ENCODE measurements at regions not wholly inside any gene's neighbourhood (a gene's known extent, or its start where the extent isn't known, plus 50 kb on each side); places are given as distances from the start of the nearest gene placed in this dataset.

GRCh38 chr14:43003845-43004244, 1397.2 kb downstream of the LRFN5 start:
- Mint-ChIP-seq H3K27ac (no peak overlapping the region), H3K9me3 (peaks cover 84% of the 10 kb centered on the region), H3K27me3 (ENCODE audit: insufficient read depth, low read depth, poor library complexity) (peaks cover 7% of the 10 kb centered on the region), H3K4me1 (no peaks in the 10 kb centered on the region), H3K36me3 (ENCODE audit: low read depth) (peaks cover 77% of the 10 kb centered on the region), H3K4me3 (no peak overlapping the region)
- ATAC-seq (no peak), DNase-seq (ENCODE audit: low spot score) (peak; percentile 74)
- H3K36me3 ChIP-seq (ENCODE audit: insufficient read depth), result peaks cover 30% of the 10 kb centered on the region; the same call in 1 of the 2 replicates
- no peak for TF ChIP-seq EZH2phosphoT487 (IDR thresholded peaks at IDR 0.05; ENCODE audit: unreplicated experiment)
- no peak for TF ChIP-seq REST (IDR thresholded peaks at IDR 0.05; ENCODE audit: unreplicated experiment)
- TF ChIP-seq, protein P1, sequence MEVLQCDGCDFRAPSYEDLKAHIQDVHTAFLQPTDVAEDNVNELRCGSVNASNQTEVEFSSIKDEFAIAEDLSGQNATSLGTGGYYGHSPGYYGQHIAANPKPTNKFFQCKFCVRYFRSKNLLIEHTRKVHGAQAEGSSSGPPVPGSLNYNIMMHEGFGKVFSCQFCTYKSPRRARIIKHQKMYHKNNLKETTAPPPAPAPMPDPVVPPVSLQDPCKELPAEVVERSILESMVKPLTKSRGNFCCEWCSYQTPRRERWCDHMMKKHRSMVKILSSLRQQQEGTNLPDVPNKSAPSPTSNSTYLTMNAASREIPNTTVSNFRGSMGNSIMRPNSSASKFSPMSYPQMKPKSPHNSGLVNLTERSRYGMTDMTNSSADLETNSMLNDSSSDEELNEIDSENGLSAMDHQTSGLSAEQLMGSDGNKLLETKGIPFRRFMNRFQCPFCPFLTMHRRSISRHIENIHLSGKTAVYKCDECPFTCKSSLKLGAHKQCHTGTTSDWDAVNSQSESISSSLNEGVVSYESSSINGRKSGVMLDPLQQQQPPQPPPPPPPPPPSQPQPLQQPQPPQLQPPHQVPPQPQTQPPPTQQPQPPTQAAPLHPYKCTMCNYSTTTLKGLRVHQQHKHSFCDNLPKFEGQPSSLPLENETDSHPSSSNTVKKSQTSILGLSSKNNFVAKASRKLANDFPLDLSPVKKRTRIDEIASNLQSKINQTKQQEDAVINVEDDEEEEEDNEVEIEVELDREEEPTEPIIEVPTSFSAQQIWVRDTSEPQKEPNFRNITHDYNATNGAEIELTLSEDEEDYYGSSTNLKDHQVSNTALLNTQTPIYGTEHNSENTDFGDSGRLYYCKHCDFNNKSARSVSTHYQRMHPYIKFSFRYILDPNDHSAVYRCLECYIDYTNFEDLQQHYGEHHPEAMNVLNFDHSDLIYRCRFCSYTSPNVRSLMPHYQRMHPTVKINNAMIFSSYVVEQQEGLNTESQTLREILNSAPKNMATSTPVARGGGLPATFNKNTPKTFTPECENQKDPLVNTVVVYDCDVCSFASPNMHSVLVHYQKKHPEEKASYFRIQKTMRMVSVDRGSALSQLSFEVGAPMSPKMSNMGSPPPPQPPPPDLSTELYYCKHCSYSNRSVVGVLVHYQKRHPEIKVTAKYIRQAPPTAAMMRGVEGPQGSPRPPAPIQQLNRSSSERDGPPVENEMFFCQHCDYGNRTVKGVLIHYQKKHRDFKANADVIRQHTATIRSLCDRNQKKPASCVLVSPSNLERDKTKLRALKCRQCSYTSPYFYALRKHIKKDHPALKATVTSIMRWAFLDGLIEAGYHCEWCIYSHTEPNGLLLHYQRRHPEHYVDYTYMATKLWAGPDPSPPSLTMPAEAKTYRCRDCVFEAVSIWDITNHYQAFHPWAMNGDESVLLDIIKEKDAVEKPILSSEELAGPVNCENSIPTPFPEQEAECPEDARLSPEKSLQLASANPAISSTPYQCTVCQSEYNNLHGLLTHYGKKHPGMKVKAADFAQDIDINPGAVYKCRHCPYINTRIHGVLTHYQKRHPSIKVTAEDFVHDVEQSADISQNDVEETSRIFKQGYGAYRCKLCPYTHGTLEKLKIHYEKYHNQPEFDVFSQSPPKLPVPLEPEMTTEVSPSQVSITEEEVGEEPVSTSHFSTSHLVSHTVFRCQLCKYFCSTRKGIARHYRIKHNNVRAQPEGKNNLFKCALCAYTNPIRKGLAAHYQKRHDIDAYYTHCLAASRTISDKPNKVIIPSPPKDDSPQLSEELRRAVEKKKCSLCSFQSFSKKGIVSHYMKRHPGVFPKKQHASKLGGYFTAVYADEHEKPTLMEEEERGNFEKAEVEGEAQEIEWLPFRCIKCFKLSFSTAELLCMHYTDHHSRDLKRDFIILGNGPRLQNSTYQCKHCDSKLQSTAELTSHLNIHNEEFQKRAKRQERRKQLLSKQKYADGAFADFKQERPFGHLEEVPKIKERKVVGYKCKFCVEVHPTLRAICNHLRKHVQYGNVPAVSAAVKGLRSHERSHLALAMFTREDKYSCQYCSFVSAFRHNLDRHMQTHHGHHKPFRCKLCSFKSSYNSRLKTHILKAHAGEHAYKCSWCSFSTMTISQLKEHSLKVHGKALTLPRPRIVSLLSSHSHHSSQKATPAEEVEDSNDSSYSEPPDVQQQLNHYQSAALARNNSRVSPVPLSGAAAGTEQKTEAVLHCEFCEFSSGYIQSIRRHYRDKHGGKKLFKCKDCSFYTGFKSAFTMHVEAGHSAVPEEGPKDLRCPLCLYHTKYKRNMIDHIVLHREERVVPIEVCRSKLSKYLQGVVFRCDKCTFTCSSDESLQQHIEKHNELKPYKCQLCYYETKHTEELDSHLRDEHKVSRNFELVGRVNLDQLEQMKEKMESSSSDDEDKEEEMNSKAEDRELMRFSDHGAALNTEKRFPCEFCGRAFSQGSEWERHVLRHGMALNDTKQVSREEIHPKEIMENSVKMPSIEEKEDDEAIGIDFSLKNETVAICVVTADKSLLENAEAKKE (CRISPR knock-in tag; IDR thresholded peaks at IDR 0.05), result no peak
- TF ChIP-seq CTCF (conservative IDR thresholded peaks at IDR 0.05; ENCODE audit: low read depth in 2 of 2), result no peak
- no peak for TF ChIP-seq NANOG (IDR thresholded peaks at IDR 0.05; ENCODE audit: borderline replicate concordance)
- no peak for TF ChIP-seq EZH2 (IDR thresholded peaks at IDR 0.05; ENCODE audit: low read depth, unreplicated experiment)
- no peak for TF ChIP-seq JUNB (IDR thresholded peaks at IDR 0.05; ENCODE audit: unreplicated experiment)
- TF ChIP-seq ZNF331 (CRISPR knock-in tag; IDR thresholded peaks at IDR 0.05; ENCODE audit: low read depth), result no peak
- no peak for TF ChIP-seq ETS1 (IDR thresholded peaks at IDR 0.05)
- TF ChIP-seq ZNF114 (CRISPR knock-in tag; IDR thresholded peaks at IDR 0.05), result no peak
- no peak for TF ChIP-seq CREB1 (CRISPR knock-in tag; IDR thresholded peaks at IDR 0.05; ENCODE audit: low read depth)
- no peak overlapping the region for H2AFZ ChIP-seq
- no peaks in the 10 kb centered on the region for H3K27me3 ChIP-seq (ENCODE audit: insufficient read depth)
- H3K4me3 ChIP-seq, result no peak overlapping the region; the same call in 1 of the 2 replicates
- no peak overlapping the region for H3K4me2 ChIP-seq
- H4K20me1 ChIP-seq (replicated peaks; ENCODE audit: insufficient read depth), result no peaks in the 10 kb centered on the region
- no peaks in the 10 kb centered on the region for H3K79me2 ChIP-seq (replicated peaks; ENCODE audit: insufficient read depth)
- no peaks in the 10 kb centered on the region for H3F3A ChIP-seq (replicated peaks; ENCODE audit: low read depth)
- no peaks in the 10 kb centered on the region for H3K4me1 ChIP-seq (ENCODE audit: insufficient read depth)
- no peak overlapping the region for H3K27ac ChIP-seq (ENCODE audit: low read depth)
- no peaks in the 10 kb centered on the region for H3K9me2 ChIP-seq (ENCODE audit: insufficient read depth)

Measured in GM23338 (cell line).